ENCODE measurements at regions not wholly inside any gene's neighbourhood (a gene's known extent, or its start where the extent isn't known, plus 50 kb on each side); places are given as distances from the start of the nearest gene placed in this dataset.

DNA sequence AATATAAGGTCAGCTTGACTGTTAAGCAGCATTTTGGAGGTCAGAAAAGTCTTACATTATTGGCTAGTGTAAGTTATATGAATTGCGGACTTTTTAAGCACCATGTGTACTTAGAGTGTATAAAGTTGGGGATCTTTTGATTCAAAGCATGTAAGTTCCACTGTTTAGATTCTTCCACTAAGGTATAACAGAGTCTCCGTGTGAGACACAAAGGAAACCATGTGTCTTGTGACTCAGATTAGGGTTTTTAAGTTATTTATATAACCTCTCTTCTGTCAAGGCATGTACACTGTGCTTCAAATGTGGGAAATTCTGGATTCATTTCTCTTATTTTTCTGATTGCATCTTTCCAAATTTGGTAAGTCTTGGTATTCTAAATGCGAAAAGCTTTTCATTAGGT, 143.5 kb upstream of the SOX2 start:
- TF ChIP-seq CTCF (conservative IDR thresholded peaks at IDR 0.05; ENCODE audit: low read depth, low read length) (no peak), EZH2 (IDR thresholded peaks at IDR 0.05; ENCODE audit: low read length, unreplicated experiment) (no peak), EZH2phosphoT487 (IDR thresholded peaks at IDR 0.05; ENCODE audit: borderline replicate concordance, low read length) (no peak)
- Histone ChIP-seq H3K4me1 (ENCODE audit: insufficient read depth, low read length) (no peaks in the 10 kb centered on the region), H4K20me1 (ENCODE audit: low read length) (no peaks in the 10 kb centered on the region), H3K4me3 (ENCODE audit: low read length) (no peak overlapping the region), H3K9me2 (replicated peaks; ENCODE audit: low read length) (no peaks in the 10 kb centered on the region), H3K9ac (ENCODE audit: low read length) (no peak overlapping the region), H3K27me3 (ENCODE audit: low read length) (peaks cover 40% of the 10 kb centered on the region), H3K36me3 (ENCODE audit: low read depth, low read length) (no peaks in the 10 kb centered on the region), H3F3A (ENCODE audit: low read length, unreplicated experiment) (no peaks in the 10 kb centered on the region), H3K79me2 (ENCODE audit: low read length) (no peaks in the 10 kb centered on the region), H3K4me2 (ENCODE audit: low read length) (no peak overlapping the region), H2AFZ (ENCODE audit: low read length) (no peak overlapping the region), H3K27ac (ENCODE audit: low read length) (no peak overlapping the region), H3K9me3 (ENCODE audit: low read length) (no peaks in the 10 kb centered on the region)
- ATAC-seq (no peak), DNase-seq (no peak)
- no TSS peak for BruUV-seq (replicated peaks)
- CTCF ChIA-PET = interaction anchor here (0.7 kb wide), 1 partner anchor 119 kb away, joined by 3 read pairs; no protein-coding TSS in a partner anchor
- POLR2A ChIA-PET (ENCODE audit: unreplicated experiment) = no interaction called here
- intact Hi-C loops (cut with micrococcal nuclease) = loop anchor here (10.0 kb wide), 1 partner anchor 137 kb away; no protein-coding TSS in a partner anchor

DNA sequence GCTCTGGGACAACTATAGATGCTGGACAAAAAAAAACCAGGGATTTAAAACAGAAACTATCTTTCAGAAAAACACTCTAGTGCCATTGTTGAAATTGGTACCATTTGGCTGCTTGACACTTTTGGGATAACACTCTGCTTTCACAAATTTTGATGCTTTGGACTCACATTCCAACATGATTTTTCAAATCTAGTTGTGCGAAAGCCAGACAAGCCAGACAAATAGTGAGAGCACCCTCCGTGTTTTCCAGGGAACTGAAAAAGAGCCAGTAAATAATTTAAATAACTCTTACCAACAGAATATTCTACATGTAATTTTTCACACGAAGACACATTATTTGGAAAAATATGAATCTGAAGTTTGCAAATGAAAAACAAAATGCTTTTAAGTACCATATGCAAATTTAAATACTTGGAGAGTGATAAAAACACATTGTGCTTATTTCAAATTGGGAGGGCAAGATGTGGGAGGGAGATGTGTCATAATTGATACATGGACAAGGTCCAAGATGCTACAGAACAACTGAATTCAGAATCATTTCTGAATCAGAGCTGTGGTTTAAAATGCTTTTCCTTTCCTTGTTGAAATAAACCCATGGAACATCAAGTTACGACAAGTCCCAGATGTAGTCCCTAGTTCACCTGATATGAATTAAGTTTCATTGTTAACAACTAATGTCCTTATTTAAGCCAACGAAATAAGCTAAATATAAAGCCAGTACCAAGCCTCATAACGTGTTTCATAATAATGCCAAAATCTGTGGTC, 144.2 kb upstream of the SOX2 start:
- Histone ChIP-seq H3K36me3 (ENCODE audit: low read depth, low read length) (no peaks in the 10 kb centered on the region), H2AFZ (ENCODE audit: low read length) (no peak overlapping the region), H3K4me1 (ENCODE audit: insufficient read depth, low read length) (no peaks in the 10 kb centered on the region), H3K27ac (ENCODE audit: low read length) (no peak overlapping the region), H3K4me3 (ENCODE audit: low read length) (no peak overlapping the region), H4K20me1 (ENCODE audit: low read length) (no peaks in the 10 kb centered on the region), H3K9me2 (replicated peaks; ENCODE audit: low read length) (no peaks in the 10 kb centered on the region), H3F3A (ENCODE audit: low read length, unreplicated experiment) (no peaks in the 10 kb centered on the region), H3K4me2 (ENCODE audit: low read length) (no peak overlapping the region), H3K79me2 (ENCODE audit: low read length) (no peaks in the 10 kb centered on the region), H3K9ac (ENCODE audit: low read length) (no peak overlapping the region), H3K9me3 (ENCODE audit: low read length) (no peaks in the 10 kb centered on the region), H3K27me3 (ENCODE audit: low read length) (peaks cover 43% of the 10 kb centered on the region)
- TF ChIP-seq EZH2 (IDR thresholded peaks at IDR 0.05; ENCODE audit: low read length, unreplicated experiment) (no peak), EZH2phosphoT487 (IDR thresholded peaks at IDR 0.05; ENCODE audit: borderline replicate concordance, low read length) (no peak), CTCF (conservative IDR thresholded peaks at IDR 0.05; ENCODE audit: low read depth, low read length) (no peak)
- intact Hi-C loops (cut with micrococcal nuclease) = loop anchor here (10.0 kb wide), 1 partner anchor 137 kb away; no protein-coding TSS in a partner anchor
- ChIA-PET CTCF (interaction anchor here (0.7 kb wide), 1 partner anchor 120 kb away, joined by 3 read pairs; no protein-coding TSS in a partner anchor), POLR2A (ENCODE audit: unreplicated experiment) (no interaction called here)
- DNase-seq (no peak), ATAC-seq (no peak)
- BruUV-seq (replicated peaks) = no TSS peak

- Histone ChIP-seq H3K9ac (ENCODE audit: low read length) (no peak overlapping the region), H3K4me3 (ENCODE audit: low read length) (no peak overlapping the region), H4K20me1 (ENCODE audit: low read length) (no peaks in the 10 kb centered on the region), H3K27me3 (ENCODE audit: low read length) (peaks cover 58% of the 10 kb centered on the region), H3F3A (ENCODE audit: low read length, unreplicated experiment) (no peaks in the 10 kb centered on the region), H2AFZ (ENCODE audit: low read length) (no peak overlapping the region), H3K4me2 (ENCODE audit: low read length) (no peak overlapping the region), H3K4me1 (ENCODE audit: insufficient read depth, low read length) (no peaks in the 10 kb centered on the region), H3K9me2 (replicated peaks; ENCODE audit: low read length) (no peaks in the 10 kb centered on the region), H3K27ac (ENCODE audit: low read length) (no peak overlapping the region), H3K36me3 (ENCODE audit: low read depth, low read length) (no peaks in the 10 kb centered on the region), H3K9me3 (ENCODE audit: low read length) (no peaks in the 10 kb centered on the region), H3K79me2 (ENCODE audit: low read length) (no peaks in the 10 kb centered on the region)
- BruUV-seq (replicated peaks) = no TSS peak
- POLR2A ChIA-PET (ENCODE audit: unreplicated experiment) = no interaction called here
- intact Hi-C loops (cut with micrococcal nuclease) = loop anchor here (10.0 kb wide), 1 partner anchor 139 kb away; no protein-coding TSS in a partner anchor
- no peak for ATAC-seq
- no peak for DNase-seq
- CTCF ChIA-PET = no interaction called here
- no peak for TF ChIP-seq EZH2phosphoT487 (IDR thresholded peaks at IDR 0.05; ENCODE audit: borderline replicate concordance, low read length)
- no peak for TF ChIP-seq CTCF (conservative IDR thresholded peaks at IDR 0.05; ENCODE audit: low read depth, low read length)
- TF ChIP-seq EZH2 (IDR thresholded peaks at IDR 0.05; ENCODE audit: low read length, unreplicated experiment) = no peak
Measured at GRCh38 chr3:181565416-181565815, 146.3 kb upstream of the SOX2 start.
